ENCODE measurements at regions not wholly inside any gene's neighbourhood (a gene's known extent, or its start where the extent isn't known, plus 50 kb on each side); places are given as distances from the start of the nearest gene placed in this dataset.

GRCh38 chr9:105062222-105062855 is 134.4 kb upstream of the ABCA1 start:
- no peak for DNase-seq (ENCODE audit: low read depth, low spot score)
- Histone ChIP-seq H3K4me3 (ENCODE audit: insufficient read length, low read depth) (no peak overlapping the region), H3K4me1 (ENCODE audit: insufficient read depth, insufficient read length) (peaks cover 3% of the 10 kb centered on the region), H3K9ac (ENCODE audit: insufficient read length, low read depth) (no peak overlapping the region), H3K9me3 (ENCODE audit: insufficient read depth, low read length) (0 out of 2 replicates have a peak, but pooled peaks cover 5% of the 10 kb centered on the region), H3K27me3 (ENCODE audit: insufficient read depth, insufficient read length) (no peaks in the 10 kb centered on the region), H3K36me3 (ENCODE audit: insufficient read depth, insufficient read length, low read length) (no peaks in the 10 kb centered on the region)
- TF ChIP-seq YY1 (IDR thresholded peaks at IDR 0.05; ENCODE audit: insufficient read depth, insufficient read length) (no peak), ZNF274 (IDR thresholded peaks at IDR 0.05; ENCODE audit: low read depth, low read length) (no peak), SUZ12 (IDR thresholded peaks at IDR 0.05; ENCODE audit: extremely low read depth, insufficient read depth, insufficient read length) (no peak)

- Histone ChIP-seq H3K27me3 (ENCODE audit: insufficient read depth, insufficient read length) (no peaks in the 10 kb centered on the region), H3K36me3 (ENCODE audit: insufficient read depth, insufficient read length, low read length) (no peaks in the 10 kb centered on the region), H3K4me3 (ENCODE audit: insufficient read length, low read depth) (no peak overlapping the region), H3K4me1 (ENCODE audit: insufficient read depth, insufficient read length) (peaks cover 3% of the 10 kb centered on the region), H3K9me3 (ENCODE audit: insufficient read depth, low read length) (0 out of 2 replicates have a peak, but pooled peaks cover 5% of the 10 kb centered on the region), H3K9ac (ENCODE audit: insufficient read length, low read depth) (no peak overlapping the region)
- TF ChIP-seq SUZ12 (IDR thresholded peaks at IDR 0.05; ENCODE audit: extremely low read depth, insufficient read depth, insufficient read length), result no peak
- TF ChIP-seq YY1 (IDR thresholded peaks at IDR 0.05; ENCODE audit: insufficient read depth, insufficient read length), result no peak
- TF ChIP-seq ZNF274 (IDR thresholded peaks at IDR 0.05; ENCODE audit: low read depth, low read length), result no peak
- no peak for DNase-seq (ENCODE audit: low read depth, low spot score)
Observed at GRCh38 chr9:105064248-105065097, 136.5 kb upstream of the ABCA1 start.

- H3K9me3 ChIP-seq (ENCODE audit: insufficient read depth, low read length), result 0 out of 2 replicates have a peak, but pooled peaks cover 4% of the 10 kb centered on the region
- no peak overlapping the region for H3K9ac ChIP-seq (ENCODE audit: insufficient read length, low read depth)
- TF ChIP-seq YY1 (IDR thresholded peaks at IDR 0.05; ENCODE audit: insufficient read depth, insufficient read length) (no peak), ZNF274 (IDR thresholded peaks at IDR 0.05; ENCODE audit: low read depth, low read length) (no peak), SUZ12 (IDR thresholded peaks at IDR 0.05; ENCODE audit: extremely low read depth, insufficient read depth, insufficient read length) (no peak)
- no peak for DNase-seq (ENCODE audit: low read depth, low spot score)
- H3K36me3 ChIP-seq (ENCODE audit: insufficient read depth, insufficient read length, low read length), result no peaks in the 10 kb centered on the region
- H3K4me1 ChIP-seq (ENCODE audit: insufficient read depth, insufficient read length), result peaks cover 3% of the 10 kb centered on the region
- no peak overlapping the region for H3K4me3 ChIP-seq (ENCODE audit: insufficient read length, low read depth)
- no peaks in the 10 kb centered on the region for H3K27me3 ChIP-seq (ENCODE audit: insufficient read depth, insufficient read length)
Observed at GRCh38 chr9:105065098-105066088, 137.4 kb upstream of the ABCA1 start.

GRCh38 chr9:105066275-105066865 is 138.4 kb upstream of the ABCA1 start:
- Histone ChIP-seq H3K4me3 (ENCODE audit: insufficient read length, low read depth) (no peak overlapping the region), H3K36me3 (ENCODE audit: insufficient read depth, insufficient read length, low read length) (no peaks in the 10 kb centered on the region), H3K27me3 (ENCODE audit: insufficient read depth, insufficient read length) (no peaks in the 10 kb centered on the region), H3K9me3 (ENCODE audit: insufficient read depth, low read length) (no peaks in the 10 kb centered on the region), H3K9ac (ENCODE audit: insufficient read length, low read depth) (no peak overlapping the region), H3K4me1 (ENCODE audit: insufficient read depth, insufficient read length) (peaks cover 3% of the 10 kb centered on the region)
- TF ChIP-seq SUZ12 (IDR thresholded peaks at IDR 0.05; ENCODE audit: extremely low read depth, insufficient read depth, insufficient read length) (no peak), ZNF274 (IDR thresholded peaks at IDR 0.05; ENCODE audit: low read depth, low read length) (no peak), YY1 (IDR thresholded peaks at IDR 0.05; ENCODE audit: insufficient read depth, insufficient read length) (no peak)
- no peak for DNase-seq (ENCODE audit: low read depth, low spot score)

- H3K9me3 ChIP-seq (ENCODE audit: insufficient read depth, low read length), result no peaks in the 10 kb centered on the region
- DNase-seq (ENCODE audit: low read depth, low spot score), result no peak
- peaks cover 3% of the 10 kb centered on the region for H3K4me1 ChIP-seq (ENCODE audit: insufficient read depth, insufficient read length)
- H3K36me3 ChIP-seq (ENCODE audit: insufficient read depth, insufficient read length, low read length), result no peaks in the 10 kb centered on the region
- no peak overlapping the region for H3K4me3 ChIP-seq (ENCODE audit: insufficient read length, low read depth)
- H3K27me3 ChIP-seq (ENCODE audit: insufficient read depth, insufficient read length), result no peaks in the 10 kb centered on the region
- no peak overlapping the region for H3K9ac ChIP-seq (ENCODE audit: insufficient read length, low read depth)
- no peak for TF ChIP-seq ZNF274 (IDR thresholded peaks at IDR 0.05; ENCODE audit: low read depth, low read length)
- TF ChIP-seq YY1 (IDR thresholded peaks at IDR 0.05; ENCODE audit: insufficient read depth, insufficient read length), result no peak
- no peak for TF ChIP-seq SUZ12 (IDR thresholded peaks at IDR 0.05; ENCODE audit: extremely low read depth, insufficient read depth, insufficient read length)
Observed at GRCh38 chr9:105067895-105068580, 140.1 kb upstream of the ABCA1 start.

GRCh38 chr9:105069285-105069684 is 141.3 kb upstream of the ABCA1 start:
- no peak for DNase-seq (ENCODE audit: low read depth, low spot score)
- Histone ChIP-seq H3K9ac (ENCODE audit: insufficient read length, low read depth) (no peak overlapping the region), H3K36me3 (ENCODE audit: insufficient read depth, insufficient read length, low read length) (no peaks in the 10 kb centered on the region), H3K4me3 (ENCODE audit: insufficient read length, low read depth) (no peak overlapping the region), H3K9me3 (ENCODE audit: insufficient read depth, low read length) (no peaks in the 10 kb centered on the region), H3K27me3 (ENCODE audit: insufficient read depth, insufficient read length) (no peaks in the 10 kb centered on the region), H3K4me1 (ENCODE audit: insufficient read depth, insufficient read length) (no peaks in the 10 kb centered on the region)
- TF ChIP-seq SUZ12 (IDR thresholded peaks at IDR 0.05; ENCODE audit: extremely low read depth, insufficient read depth, insufficient read length) (no peak), ZNF274 (IDR thresholded peaks at IDR 0.05; ENCODE audit: low read depth, low read length) (no peak), YY1 (IDR thresholded peaks at IDR 0.05; ENCODE audit: insufficient read depth, insufficient read length) (no peak)

All from NT2/D1 (cell line).